GM12872 (cell line): ENCODE measurements at regions not wholly inside any gene's neighbourhood (a gene's known extent, or its start where the extent isn't known, plus 50 kb on each side); places are given as distances from the start of the nearest gene placed in this dataset.

ENCODE experiments used
- CTCF ChIP-seq: IDR thresholded peaks from 3 replicates; pipeline ENCODE4 v1.5.1; 2011; ENCODE audit warnings: low read depth, mild to moderate bottlenecking, low read length, moderate library complexity; ENCODE audit not compliant: insufficient read depth

GRCh38 chr6:112428477-112428876, 81.3 kb downstream of the RFPL4B start:
- TF ChIP-seq CTCF = no peak

- 0 out of 3 replicates have a peak, but pooled peaks have one; percentile 5 for TF ChIP-seq CTCF
These were observed 82.1 kb downstream of the RFPL4B start for GRCh38 chr6:112429226-112429625.

GRCh38 chr6:112431803-112432202, 84.7 kb downstream of the RFPL4B start:
- TF ChIP-seq CTCF = no peak

- TF ChIP-seq CTCF = no peak
These were observed 85.7 kb downstream of the RFPL4B start for GRCh38 chr6:112432853-112433252.

- TF ChIP-seq CTCF = no peak
These were observed 86.3 kb downstream of the RFPL4B start for GRCh38 chr6:112433457-112433856.

- TF ChIP-seq CTCF = no peak
These were observed 87.8 kb downstream of the RFPL4B start for GRCh38 chr6:112434896-112435435.

- no peak for TF ChIP-seq CTCF
These were observed 89.9 kb downstream of the RFPL4B start for GRCh38 chr6:112437058-112437457.
